ENCODE measurements at regions not wholly inside any gene's neighbourhood (a gene's known extent, or its start where the extent isn't known, plus 50 kb on each side); places are given as distances from the start of the nearest gene placed in this dataset.

GRCh38 chr11:23688835-23689234 lies 808.0 kb upstream of the LUZP2 start:
- H3K27ac ChIP-seq (replicated peaks; ENCODE audit: low read length), result no peak overlapping the region
- H3K23ac ChIP-seq (ENCODE audit: low read depth, low read length, poor library complexity), result no peak overlapping the region
- no peak overlapping the region for H2BK120ac ChIP-seq (ENCODE audit: low read depth, low read length)
- no peaks in the 10 kb centered on the region for H3K79me1 ChIP-seq (ENCODE audit: low read depth, low read length)
- no peaks in the 10 kb centered on the region for H3K27me3 ChIP-seq (ENCODE audit: control insufficient read depth in 3 of 3, insufficient read depth in 3 of 3, low read depth in 1 of 3, low read length in 3 of 3)
- H2AK5ac ChIP-seq (ENCODE audit: low read depth, low read length), result no peak overlapping the region
- H3K18ac ChIP-seq (ENCODE audit: low read length), result no peak overlapping the region
- H3K9me3 ChIP-seq (replicated peaks in 1 of 2; ENCODE audit: control insufficient read depth in 2 of 2, insufficient read depth in 1 of 2, low read depth in 1 of 2, low read length in 2 of 2), result no peaks in the 10 kb centered on the region
- no peak overlapping the region for H2AFZ ChIP-seq (ENCODE audit: low read length)
- H2BK12ac ChIP-seq (ENCODE audit: low read length), result no peak overlapping the region
- H2BK5ac ChIP-seq (ENCODE audit: low read length), result no peak overlapping the region
- no CpG with 5 or more reads among the region's 4 CpGs for WGBS, 2 donors (ENCODE audit: extremely low coverage in 2 of 2, insufficient read length in 2 of 2, insufficient replicate concordance in 1 of 2)
- no peak overlapping the region for H3K4ac ChIP-seq (ENCODE audit: low read length)
- H4K8ac ChIP-seq (ENCODE audit: low read depth, low read length), result no peak overlapping the region
- H3K4me2 ChIP-seq (ENCODE audit: insufficient read depth, low read length, poor library complexity, severe bottlenecking), result no peak overlapping the region
- H3K4me1 ChIP-seq (ENCODE audit: control insufficient read depth in 2 of 2, insufficient read depth in 1 of 2, low read depth in 1 of 2, low read length in 2 of 2), result no peaks in the 10 kb centered on the region
- H2BK15ac ChIP-seq (ENCODE audit: low read length), result no peak overlapping the region
- no peak overlapping the region for H3K9ac ChIP-seq (ENCODE audit: low read depth, low read length, poor library complexity)
- H3K4me3 ChIP-seq (ENCODE audit: low read length in 2 of 2), result no peak overlapping the region
- no peaks in the 10 kb centered on the region for H3K36me3 ChIP-seq (replicated peaks in 1 of 2; ENCODE audit: control insufficient read depth in 2 of 2, insufficient read depth in 2 of 2, low read length in 2 of 2)
- DNase-seq (ENCODE audit: low spot score), result no peak
- no peak overlapping the region for H4K91ac ChIP-seq (ENCODE audit: low read depth, low read length, poor library complexity)
- no peak overlapping the region for H3K14ac ChIP-seq (ENCODE audit: low read length)

GRCh38 chr11:23696688-23697415 lies 800.0 kb upstream of the LUZP2 start:
- Histone ChIP-seq H3K23ac (ENCODE audit: low read depth, low read length, poor library complexity) (no peak overlapping the region), H3K27me3 (ENCODE audit: control insufficient read depth in 3 of 3, insufficient read depth in 3 of 3, low read depth in 1 of 3, low read length in 3 of 3) (no peaks in the 10 kb centered on the region), H3K27ac (replicated peaks; ENCODE audit: low read length) (no peak overlapping the region), H2AK5ac (ENCODE audit: low read depth, low read length) (no peak overlapping the region), H4K91ac (ENCODE audit: low read depth, low read length, poor library complexity) (no peak overlapping the region), H3K9me3 (replicated peaks in 1 of 2; ENCODE audit: control insufficient read depth in 2 of 2, insufficient read depth in 1 of 2, low read depth in 1 of 2, low read length in 2 of 2) (no peaks in the 10 kb centered on the region), H2AFZ (ENCODE audit: low read length) (no peak overlapping the region), H2BK5ac (ENCODE audit: low read length) (no peak overlapping the region), H3K36me3 (replicated peaks in 1 of 2; ENCODE audit: control insufficient read depth in 2 of 2, insufficient read depth in 2 of 2, low read length in 2 of 2) (no peaks in the 10 kb centered on the region), H3K4ac (ENCODE audit: low read length) (no peak overlapping the region), H3K14ac (ENCODE audit: low read length) (no peak overlapping the region), H4K8ac (ENCODE audit: low read depth, low read length) (no peak overlapping the region), H2BK12ac (ENCODE audit: low read length) (no peak overlapping the region), H3K18ac (ENCODE audit: low read length) (no peak overlapping the region), H3K79me1 (ENCODE audit: low read depth, low read length) (no peaks in the 10 kb centered on the region), H3K4me1 (ENCODE audit: control insufficient read depth in 2 of 2, insufficient read depth in 1 of 2, low read depth in 1 of 2, low read length in 2 of 2) (no peaks in the 10 kb centered on the region), H2BK120ac (ENCODE audit: low read depth, low read length) (no peak overlapping the region), H2BK15ac (ENCODE audit: low read length) (no peak overlapping the region), H3K4me2 (ENCODE audit: insufficient read depth, low read length, poor library complexity, severe bottlenecking) (no peak overlapping the region), H3K9ac (ENCODE audit: low read depth, low read length, poor library complexity) (no peak overlapping the region), H3K4me3 (ENCODE audit: low read length in 2 of 2) (no peak overlapping the region)
- no CpG with 5 or more reads among the region's 5 CpGs for WGBS, 2 donors (ENCODE audit: extremely low coverage in 2 of 2, insufficient read length in 2 of 2, insufficient replicate concordance in 1 of 2)
- DNase-seq (ENCODE audit: low spot score), result no peak

GRCh38 chr11:23704183-23704582 lies 792.7 kb upstream of the LUZP2 start:
- H2BK5ac ChIP-seq (ENCODE audit: low read length), result no peak overlapping the region
- H3K18ac ChIP-seq (ENCODE audit: low read length), result no peak overlapping the region
- no peak overlapping the region for H2BK12ac ChIP-seq (ENCODE audit: low read length)
- H3K9ac ChIP-seq (ENCODE audit: low read depth, low read length, poor library complexity), result no peak overlapping the region
- no peak for DNase-seq (ENCODE audit: low spot score)
- H3K23ac ChIP-seq (ENCODE audit: low read depth, low read length, poor library complexity), result no peak overlapping the region
- H3K4me1 ChIP-seq (ENCODE audit: control insufficient read depth in 2 of 2, insufficient read depth in 1 of 2, low read depth in 1 of 2, low read length in 2 of 2), result no peaks in the 10 kb centered on the region
- H3K4me3 ChIP-seq (ENCODE audit: low read length in 2 of 2), result no peak overlapping the region
- H3K4me2 ChIP-seq (ENCODE audit: insufficient read depth, low read length, poor library complexity, severe bottlenecking), result no peak overlapping the region
- no peaks in the 10 kb centered on the region for H3K9me3 ChIP-seq (replicated peaks in 1 of 2; ENCODE audit: control insufficient read depth in 2 of 2, insufficient read depth in 1 of 2, low read depth in 1 of 2, low read length in 2 of 2)
- no peak overlapping the region for H2BK120ac ChIP-seq (ENCODE audit: low read depth, low read length)
- H2AFZ ChIP-seq (ENCODE audit: low read length), result no peak overlapping the region
- no peak overlapping the region for H3K27ac ChIP-seq (replicated peaks; ENCODE audit: low read length)
- no peak overlapping the region for H4K8ac ChIP-seq (ENCODE audit: low read depth, low read length)
- WGBS, 2 donors (ENCODE audit: extremely low coverage in 2 of 2, insufficient read length in 2 of 2, insufficient replicate concordance in 1 of 2), result no CpG with 5 or more reads among the region's 1 CpG
- H3K27me3 ChIP-seq (ENCODE audit: control insufficient read depth in 3 of 3, insufficient read depth in 3 of 3, low read depth in 1 of 3, low read length in 3 of 3), result no peaks in the 10 kb centered on the region
- no peak overlapping the region for H2AK5ac ChIP-seq (ENCODE audit: low read depth, low read length)
- H2BK15ac ChIP-seq (ENCODE audit: low read length), result no peak overlapping the region
- H3K14ac ChIP-seq (ENCODE audit: low read length), result no peak overlapping the region
- H3K79me1 ChIP-seq (ENCODE audit: low read depth, low read length), result no peaks in the 10 kb centered on the region
- H3K4ac ChIP-seq (ENCODE audit: low read length), result no peak overlapping the region
- no peak overlapping the region for H4K91ac ChIP-seq (ENCODE audit: low read depth, low read length, poor library complexity)
- no peaks in the 10 kb centered on the region for H3K36me3 ChIP-seq (replicated peaks in 1 of 2; ENCODE audit: control insufficient read depth in 2 of 2, insufficient read depth in 2 of 2, low read length in 2 of 2)

DNA sequence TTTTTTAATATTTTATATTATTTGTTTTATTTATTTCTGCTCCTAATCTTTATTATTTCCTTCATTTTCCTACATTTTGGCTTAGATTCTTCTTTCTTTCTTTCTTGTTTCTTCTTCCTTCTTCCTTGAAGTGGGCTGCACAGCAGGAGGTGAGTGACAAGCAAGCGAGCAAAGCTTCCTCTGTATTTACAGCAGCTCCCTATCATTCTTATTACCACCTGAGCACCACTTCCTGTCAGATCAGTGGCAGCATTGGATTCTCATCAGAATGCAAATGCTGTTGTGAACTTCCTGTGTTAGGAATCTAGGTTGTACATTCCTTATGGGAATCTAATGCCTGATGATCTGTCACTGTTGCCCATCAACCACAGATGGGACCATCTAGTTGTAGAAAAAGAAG lies 784.9 kb upstream of the LUZP2 start:
- DNase-seq (ENCODE audit: low spot score), result no peak
- no peak overlapping the region for H4K8ac ChIP-seq (ENCODE audit: low read depth, low read length)
- no peak overlapping the region for H2AK5ac ChIP-seq (ENCODE audit: low read depth, low read length)
- H2BK120ac ChIP-seq (ENCODE audit: low read depth, low read length), result no peak overlapping the region
- no peak overlapping the region for H3K18ac ChIP-seq (ENCODE audit: low read length)
- H4K91ac ChIP-seq (ENCODE audit: low read depth, low read length, poor library complexity), result no peak overlapping the region
- H3K4me1 ChIP-seq (ENCODE audit: control insufficient read depth in 2 of 2, insufficient read depth in 1 of 2, low read depth in 1 of 2, low read length in 2 of 2), result no peaks in the 10 kb centered on the region
- H3K79me1 ChIP-seq (ENCODE audit: low read depth, low read length), result no peaks in the 10 kb centered on the region
- H2AFZ ChIP-seq (ENCODE audit: low read length), result no peak overlapping the region
- H3K27me3 ChIP-seq (ENCODE audit: control insufficient read depth in 3 of 3, insufficient read depth in 3 of 3, low read depth in 1 of 3, low read length in 3 of 3), result no peaks in the 10 kb centered on the region
- H3K4me2 ChIP-seq (ENCODE audit: insufficient read depth, low read length, poor library complexity, severe bottlenecking), result no peak overlapping the region
- H2BK5ac ChIP-seq (ENCODE audit: low read length), result no peak overlapping the region
- H3K23ac ChIP-seq (ENCODE audit: low read depth, low read length, poor library complexity), result no peak overlapping the region
- no peak overlapping the region for H3K14ac ChIP-seq (ENCODE audit: low read length)
- H3K9ac ChIP-seq (ENCODE audit: low read depth, low read length, poor library complexity), result no peak overlapping the region
- no peak overlapping the region for H3K4ac ChIP-seq (ENCODE audit: low read length)
- H3K9me3 ChIP-seq (replicated peaks in 1 of 2; ENCODE audit: control insufficient read depth in 2 of 2, insufficient read depth in 1 of 2, low read depth in 1 of 2, low read length in 2 of 2), result no peaks in the 10 kb centered on the region
- no CpG with 5 or more reads among the region's 1 CpG for WGBS, 2 donors (ENCODE audit: extremely low coverage in 2 of 2, insufficient read length in 2 of 2, insufficient replicate concordance in 1 of 2)
- no peak overlapping the region for H3K27ac ChIP-seq (replicated peaks; ENCODE audit: low read length)
- H2BK15ac ChIP-seq (ENCODE audit: low read length), result no peak overlapping the region
- H3K36me3 ChIP-seq (replicated peaks in 1 of 2; ENCODE audit: control insufficient read depth in 2 of 2, insufficient read depth in 2 of 2, low read length in 2 of 2), result no peaks in the 10 kb centered on the region
- H3K4me3 ChIP-seq (ENCODE audit: low read length in 2 of 2), result no peak overlapping the region
- H2BK12ac ChIP-seq (ENCODE audit: low read length), result no peak overlapping the region
